HEK293 (cell line): ENCODE measurements at regions not wholly inside any gene's neighbourhood (a gene's known extent, or its start where the extent isn't known, plus 50 kb on each side); places are given as distances from the start of the nearest gene placed in this dataset.

Experiments used
- CTCF ChIA-PET: fragments of 350-600 bp; formaldehyde crosslinking; extraction: SDS; loops from one replicate; lab custom pipeline; 2021; ENCODE audit warnings: antibody characterized with exemption; lab: Yijun Ruan, JAX
- POLR2A ChIA-PET: fragments of 300-600 bp; formaldehyde crosslinking; extraction: SDS; loops from one replicate; lab custom pipeline; 2020; ENCODE audit warnings: antibody characterized with exemption, inconsistent platforms; lab: Yijun Ruan, JAX
- H3K27ac ChIP-seq: fragments of 200-500 bp; sonication (Bioruptor generic); 2 replicates; pipeline ENCODE4 v1.5.1; 2014; ENCODE audit warnings: low read depth, low read length, control low read depth, inconsistent platforms; ENCODE audit errors: extremely low read depth
- H3K36me3 ChIP-seq, 2 experiments: fragments of 200-500 bp in 1 of 2; sonication (Bioruptor generic) in 1 of 2; 1 replicate in 1 of 2; 2 replicates in 1 of 2; pipeline ENCODE4 v1.5.1; 2014 to 2017; ENCODE audit warnings: inconsistent platforms in 2 of 2, low read length in 2 of 2; ENCODE audit not compliant: control insufficient read depth in 2 of 2, insufficient read depth in 1 of 2
- H3K4me1 ChIP-seq: fragments of 200-500 bp; sonication (Bioruptor generic); 2 replicates; pipeline ENCODE4 v1.5.1; 2014; ENCODE audit warnings: mild to moderate bottlenecking, low read length, inconsistent platforms; ENCODE audit not compliant: control insufficient read depth, insufficient read depth
- H3K4me3 ChIP-seq: 2 replicates; pipeline ENCODE4 v1.5.1; 2011; ENCODE audit warnings: low read depth, mild to moderate bottlenecking, control low read depth, low read length, moderate library complexity
- H3K9me3 ChIP-seq: fragments of 200-500 bp; sonication (Bioruptor generic); 2 replicates; pipeline ENCODE4 v1.5.1; 2014; ENCODE audit warnings: low read depth, low read length, inconsistent platforms; ENCODE audit not compliant: control insufficient read depth, insufficient read depth
- GLIS2 ChIP-seq: fragments of 450-650 bp; formaldehyde crosslinking; IDR thresholded peaks from 2 replicates; pipeline ENCODE4 v1.5.1; 2016; ENCODE audit warnings: missing biosample characterization, missing genetic modification characterization
- PRDM2 ChIP-seq: fragments of 450-650 bp; formaldehyde crosslinking; IDR thresholded peaks from 2 replicates; pipeline ENCODE4 v1.5.1; 2016; ENCODE audit warnings: missing biosample characterization, missing genetic modification characterization, borderline replicate concordance
- RBAK ChIP-seq: fragments of 450-650 bp; formaldehyde crosslinking; IDR thresholded peaks from 2 replicates; pipeline ENCODE4 v1.5.1; 2016; ENCODE audit warnings: missing biosample characterization, missing genetic modification characterization
- REPIN1 ChIP-seq: fragments of 450-650 bp; formaldehyde crosslinking; IDR thresholded peaks from 2 replicates; pipeline ENCODE4 v1.5.1; 2017; ENCODE audit warnings: missing biosample characterization, missing genetic modification characterization, low read depth
- REST ChIP-seq: fragments of 450-650 bp; formaldehyde crosslinking; IDR thresholded peaks from 2 replicates; pipeline ENCODE4 v1.5.1; 2016; ENCODE audit warnings: missing biosample characterization, missing genetic modification characterization
- ZNF112 ChIP-seq: fragments of 450-650 bp; formaldehyde crosslinking; IDR thresholded peaks from 2 replicates; pipeline ENCODE4 v1.5.0; 2017; ENCODE audit warnings: missing biosample characterization, missing genetic modification characterization
- ZNF2 ChIP-seq: fragments of 450-650 bp; formaldehyde crosslinking; IDR thresholded peaks from 2 replicates; pipeline ENCODE4 v1.5.1; 2016; ENCODE audit warnings: missing biosample characterization, missing genetic modification characterization
- ZNF324 ChIP-seq: fragments of 450-650 bp; formaldehyde crosslinking; IDR thresholded peaks from 2 replicates; pipeline ENCODE4 v1.5.1; 2016; ENCODE audit warnings: missing biosample characterization, missing genetic modification characterization
- ZNF501 ChIP-seq: fragments of 450-650 bp; formaldehyde crosslinking; IDR thresholded peaks from 2 replicates; pipeline ENCODE4 v1.5.1; 2016; ENCODE audit warnings: missing biosample characterization, missing genetic modification characterization
- ZNF513 ChIP-seq: fragments of 450-650 bp; IDR thresholded peaks from 2 replicates; pipeline ENCODE4 v1.5.1; 2018; ENCODE audit warnings: missing biosample characterization, missing genetic modification characterization
- ZNF514 ChIP-seq: fragments of 450-650 bp; formaldehyde crosslinking; IDR thresholded peaks from 2 replicates; pipeline ENCODE4 v1.5.1; 2016; ENCODE audit warnings: missing biosample characterization, missing genetic modification characterization
- ZNF549 ChIP-seq: fragments of 450-650 bp; IDR thresholded peaks from 2 replicates; pipeline ENCODE4 v1.5.1; 2018; ENCODE audit warnings: missing biosample characterization, missing genetic modification characterization, mild to moderate bottlenecking, inconsistent platforms, moderate library complexity
- ZNF555 ChIP-seq: fragments of 450-650 bp; formaldehyde crosslinking; conservative IDR thresholded peaks from 2 replicates; pipeline ENCODE4 v1.5.1; 2017; ENCODE audit warnings: missing biosample characterization, mild to moderate bottlenecking, missing genetic modification characterization, inconsistent platforms
- ZNF580 ChIP-seq: fragments of 450-650 bp; formaldehyde crosslinking; IDR thresholded peaks from 2 replicates; pipeline ENCODE4 v1.5.1; 2016; ENCODE audit warnings: missing biosample characterization, missing genetic modification characterization
- ZNF610 ChIP-seq: fragments of 450-650 bp; formaldehyde crosslinking; IDR thresholded peaks from 2 replicates; pipeline ENCODE4 v1.5.1; 2016; ENCODE audit warnings: missing biosample characterization, missing genetic modification characterization, borderline replicate concordance
- ZNF621 ChIP-seq: fragments of 450-650 bp; formaldehyde crosslinking; IDR thresholded peaks from 2 replicates; pipeline ENCODE4 v1.5.1; 2017; ENCODE audit warnings: missing biosample characterization, missing genetic modification characterization
- ZNF626 ChIP-seq: fragments of 450-650 bp; sonication (Bioruptor Pico); formaldehyde crosslinking; IDR thresholded peaks from 2 replicates; pipeline ENCODE4 v1.5.1; 2018; ENCODE audit warnings: missing biosample characterization, missing genetic modification characterization, inconsistent platforms
- ZNF704 ChIP-seq: fragments of 450-650 bp; formaldehyde crosslinking; IDR thresholded peaks from 2 replicates; pipeline ENCODE4 v1.5.1; 2016; ENCODE audit warnings: missing biosample characterization, missing genetic modification characterization
- ZSCAN5A ChIP-seq: fragments of 450-650 bp; formaldehyde crosslinking; IDR thresholded peaks from 2 replicates; pipeline ENCODE4 v1.5.1; 2016; ENCODE audit warnings: missing biosample characterization, missing genetic modification characterization

GRCh38 chr5:29902859-29903258 lies 1290.6 kb upstream of the CDH6 start:
- ChIA-PET POLR2A (no interaction called here), CTCF (no interaction called here)
- H3K27ac ChIP-seq: no peak overlapping the region
- TF ChIP-seq GLIS2 (tag by site-specific recombination): no peak
- no peak for TF ChIP-seq ZNF555
- H3K4me3 ChIP-seq: no peak overlapping the region
- H3K9me3 ChIP-seq: no peaks in the 10 kb centered on the region
- H3K4me1 ChIP-seq: no peaks in the 10 kb centered on the region
- no peaks in the 10 kb centered on the region for H3K36me3 ChIP-seq

- TF ChIP-seq ZNF610 (tag by site-specific recombination): no peak
- TF ChIP-seq ZNF2 (tag by site-specific recombination): no peak
- TF ChIP-seq ZNF501 (tag by site-specific recombination): no peak
- no peak for TF ChIP-seq ZNF324 (tag by site-specific recombination)
- TF ChIP-seq ZNF704 (tag by site-specific recombination): no peak
- TF ChIP-seq ZNF549 (tag by site-specific recombination): no peak
- Histone ChIP-seq H3K9me3 (no peaks in the 10 kb centered on the region), H3K27ac (no peak overlapping the region), H3K4me3 (no peak overlapping the region), H3K36me3 (no peaks in the 10 kb centered on the region), H3K4me1 (no peaks in the 10 kb centered on the region)
- POLR2A ChIA-PET: no interaction called here
- CTCF ChIA-PET: no interaction called here
These were observed 1293.9 kb upstream of the CDH6 start for GRCh38 chr5:29899583-29899982.

- H3K9me3 ChIP-seq: no peaks in the 10 kb centered on the region
- H3K4me3 ChIP-seq: no peak overlapping the region
- H3K36me3 ChIP-seq: no peaks in the 10 kb centered on the region
- CTCF ChIA-PET: no interaction called here
- H3K4me1 ChIP-seq: no peaks in the 10 kb centered on the region
- H3K27ac ChIP-seq: no peak overlapping the region
- POLR2A ChIA-PET: no interaction called here
- TF ChIP-seq REST (tag by site-specific recombination): no peak
- TF ChIP-seq ZNF621 (tag by site-specific recombination): no peak
- no peak for TF ChIP-seq ZNF513 (tag by site-specific recombination)
- no peak for TF ChIP-seq ZNF112 (tag by site-specific recombination)
- no peak for TF ChIP-seq ZNF626
- TF ChIP-seq PRDM2 (tag by site-specific recombination): no peak
- TF ChIP-seq ZSCAN5A (tag by site-specific recombination): no peak
- TF ChIP-seq ZNF580 (tag by site-specific recombination): no peak
- no peak for TF ChIP-seq RBAK
- no peak for TF ChIP-seq REPIN1 (tag by site-specific recombination)
- no peak for TF ChIP-seq ZNF514
These were observed 1295.6 kb upstream of the CDH6 start for GRCh38 chr5:29897916-29898315.
